GM21367 (cell line): ENCODE measurements at regions not wholly inside any gene's neighbourhood (a gene's known extent, or its start where the extent isn't known, plus 50 kb on each side); places are given as distances from the start of the nearest gene placed in this dataset.

Experiments used
- ATAC-seq: cut with Tn5 transposase; IDR thresholded peaks from one replicate; pipeline ENCODE4 v1.9.1; 2021; ENCODE audit not compliant: unreplicated experiment

- no peak for ATAC-seq
These were observed 314.7 kb downstream of the PDGFC start for GRCh38 chr4:156656896-156657295.

- ATAC-seq, result no peak
These were observed 317.2 kb downstream of the PDGFC start for GRCh38 chr4:156654410-156654809.

GRCh38 chr4:156643826-156644225 is 327.8 kb downstream of the PDGFC start:
- no peak for ATAC-seq

DNA sequence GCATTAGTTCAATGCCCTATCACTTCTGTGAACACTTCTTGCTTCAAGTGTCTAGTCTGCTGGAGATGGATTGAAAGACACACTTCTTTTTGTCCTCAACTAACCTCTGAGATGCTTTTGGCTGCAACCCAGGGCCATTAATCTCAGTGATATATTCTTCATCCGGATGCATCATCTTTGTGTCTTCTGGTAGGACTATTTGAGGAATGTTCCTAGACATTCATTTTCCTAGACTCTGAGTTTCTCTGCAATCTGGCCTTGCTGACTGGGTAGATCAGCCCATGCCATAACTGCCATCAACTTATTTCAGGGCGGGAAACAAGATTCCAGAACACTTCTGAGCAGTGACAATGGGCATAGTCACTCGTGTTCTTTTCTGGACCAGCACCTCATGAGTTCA is 329.4 kb downstream of the PDGFC start:
- no peak for ATAC-seq

DNA sequence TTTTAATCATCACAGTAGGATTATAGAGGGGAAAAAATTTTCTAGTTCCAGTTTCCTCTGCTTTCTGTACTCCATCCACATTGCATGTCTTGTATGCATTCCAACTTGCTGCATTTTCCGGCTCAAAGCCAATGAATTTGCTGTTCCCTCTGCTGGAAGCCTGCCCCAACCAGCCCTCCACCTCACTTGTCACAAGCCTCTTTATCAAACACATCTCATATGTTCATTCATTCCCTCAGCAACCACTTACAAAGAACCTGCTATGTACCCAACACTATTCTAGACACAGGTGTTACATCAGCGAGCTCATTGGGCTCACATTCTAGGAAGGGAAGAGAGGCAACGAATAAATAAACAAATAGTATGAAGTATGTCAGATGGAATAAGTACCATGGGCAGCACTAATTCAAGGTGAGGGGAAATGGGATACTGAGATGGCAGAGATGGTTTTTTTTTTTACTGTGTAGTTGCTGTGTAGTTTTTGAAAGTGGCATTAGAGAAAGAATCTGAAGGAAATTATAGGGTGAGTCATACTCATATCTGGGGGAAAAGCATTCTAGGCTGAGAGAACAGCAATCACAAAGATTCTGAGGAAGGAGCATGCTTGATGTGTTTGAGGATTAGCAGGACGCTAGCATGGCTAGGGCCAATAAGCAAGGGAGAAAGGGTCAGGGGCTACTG is 332.5 kb downstream of the PDGFC start:
- ATAC-seq, result no peak

DNA sequence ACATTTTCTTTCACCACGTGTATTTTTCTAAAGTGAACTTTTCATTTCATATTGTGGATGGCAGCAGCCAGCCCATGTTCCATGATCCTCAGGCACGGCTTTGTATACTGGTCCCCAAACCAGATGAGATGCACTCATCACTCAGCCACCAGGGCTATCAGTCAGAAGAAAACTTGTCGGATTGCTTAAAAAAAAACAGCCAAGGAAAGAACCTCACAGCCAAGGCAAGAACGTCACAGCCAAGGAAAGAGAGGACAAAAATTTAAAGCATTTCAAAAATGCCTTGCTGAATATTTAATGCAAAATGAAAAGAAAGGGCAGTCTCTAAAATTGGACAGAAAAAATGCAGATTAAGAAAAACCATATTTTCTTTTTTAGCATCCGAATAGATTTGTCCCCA is 333.3 kb downstream of the PDGFC start:
- no peak for ATAC-seq

- ATAC-seq, result no peak
These were observed 335.2 kb downstream of the PDGFC start for GRCh38 chr4:156636381-156636780.

DNA sequence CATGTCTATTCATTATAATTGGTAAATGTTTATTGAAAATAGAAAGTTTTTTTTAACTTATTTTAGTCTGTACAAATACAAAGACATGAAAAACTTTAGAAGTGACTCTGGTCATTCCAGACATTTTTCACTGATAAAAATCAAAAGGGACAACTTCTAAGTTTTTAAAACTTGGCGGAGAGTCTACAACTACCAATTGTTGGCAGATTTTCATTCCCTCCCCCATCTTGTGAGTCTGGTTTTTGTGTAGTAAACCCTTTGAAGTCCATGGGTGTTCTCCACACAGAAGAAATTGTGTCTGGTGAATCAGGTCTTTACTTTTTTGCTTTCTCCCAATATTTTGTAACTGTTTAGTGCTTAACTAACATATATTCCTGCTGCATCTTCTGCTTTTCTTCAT is 336.5 kb downstream of the PDGFC start:
- ATAC-seq, result no peak

GRCh38 chr4:156634612-156635011 is 337.0 kb downstream of the PDGFC start:
- no peak for ATAC-seq

- no peak for ATAC-seq
These were observed 337.8 kb downstream of the PDGFC start for GRCh38 chr4:156633847-156634246.

DNA sequence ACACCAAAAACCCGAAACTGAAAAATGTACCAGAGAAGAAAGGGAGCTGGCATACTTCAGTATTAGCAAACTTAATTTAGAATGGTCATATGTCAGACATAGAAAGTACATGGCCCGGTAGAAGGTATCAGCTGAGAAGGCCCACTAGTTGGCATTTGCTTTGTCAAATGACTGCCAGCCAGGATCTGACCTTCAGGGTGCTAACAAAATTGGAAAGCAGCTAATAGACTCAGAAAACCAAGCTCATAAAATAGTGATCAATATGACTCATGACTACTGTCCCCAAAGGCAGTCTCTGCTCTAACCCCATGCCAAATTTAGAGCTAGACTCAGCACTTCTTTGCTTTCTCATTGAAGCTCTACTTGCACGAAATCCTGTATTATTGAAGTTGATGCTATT is 342.7 kb downstream of the PDGFC start:
- no peak for ATAC-seq

DNA sequence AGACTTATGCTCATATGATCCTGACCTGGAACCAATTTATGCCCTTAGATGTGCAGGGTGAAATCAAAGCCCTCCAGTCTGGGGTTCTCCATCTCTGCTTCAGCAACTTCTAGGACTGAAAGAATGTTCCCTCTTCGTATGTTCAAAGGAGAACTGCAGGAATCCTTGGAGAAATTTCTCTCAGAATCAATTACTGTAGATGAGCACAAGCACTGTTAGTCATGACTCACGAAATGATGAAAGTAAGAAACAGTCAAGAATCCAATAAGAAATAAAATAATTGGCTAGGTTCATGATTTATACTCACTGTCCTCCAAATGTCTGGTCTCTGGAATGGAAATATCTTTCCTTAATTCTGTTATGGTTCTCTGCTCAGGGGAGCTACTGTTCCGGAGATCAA is 348.2 kb downstream of the PDGFC start:
- no peak for ATAC-seq

DNA sequence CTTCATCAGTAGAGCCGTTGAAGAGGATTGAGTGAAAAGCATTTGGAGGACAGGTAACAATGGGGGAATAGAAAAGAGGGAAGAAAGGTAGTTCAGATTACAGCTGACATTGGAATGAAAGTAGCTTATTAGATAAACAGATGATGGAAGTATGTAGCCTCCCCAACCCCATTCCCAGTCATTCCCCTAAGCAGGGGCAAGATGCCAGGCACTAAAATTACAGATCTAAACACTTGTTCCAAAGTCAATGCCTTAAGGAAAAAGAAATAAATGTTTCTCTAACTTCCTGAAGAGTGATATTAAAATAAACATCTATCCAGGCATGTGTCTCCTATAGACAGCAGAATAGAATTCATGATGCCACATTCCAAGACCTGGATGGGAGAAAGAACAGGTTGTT is 350.8 kb downstream of the PDGFC start:
- no peak for ATAC-seq

GRCh38 chr4:156619154-156619934 is 352.3 kb downstream of the PDGFC start:
- no peak for ATAC-seq

GRCh38 chr4:156615066-156615531 is 356.5 kb downstream of the PDGFC start:
- no peak for ATAC-seq

- ATAC-seq, result no peak
These were observed 357.1 kb downstream of the PDGFC start for GRCh38 chr4:156614536-156614935.

GRCh38 chr4:156609421-156609820 is 362.2 kb downstream of the PDGFC start:
- ATAC-seq, result no peak

- ATAC-seq, result no peak
These were observed 362.9 kb downstream of the PDGFC start for GRCh38 chr4:156608651-156609050.

- ATAC-seq, result no peak
These were observed 364.1 kb downstream of the PDGFC start for GRCh38 chr4:156607478-156607857.

DNA sequence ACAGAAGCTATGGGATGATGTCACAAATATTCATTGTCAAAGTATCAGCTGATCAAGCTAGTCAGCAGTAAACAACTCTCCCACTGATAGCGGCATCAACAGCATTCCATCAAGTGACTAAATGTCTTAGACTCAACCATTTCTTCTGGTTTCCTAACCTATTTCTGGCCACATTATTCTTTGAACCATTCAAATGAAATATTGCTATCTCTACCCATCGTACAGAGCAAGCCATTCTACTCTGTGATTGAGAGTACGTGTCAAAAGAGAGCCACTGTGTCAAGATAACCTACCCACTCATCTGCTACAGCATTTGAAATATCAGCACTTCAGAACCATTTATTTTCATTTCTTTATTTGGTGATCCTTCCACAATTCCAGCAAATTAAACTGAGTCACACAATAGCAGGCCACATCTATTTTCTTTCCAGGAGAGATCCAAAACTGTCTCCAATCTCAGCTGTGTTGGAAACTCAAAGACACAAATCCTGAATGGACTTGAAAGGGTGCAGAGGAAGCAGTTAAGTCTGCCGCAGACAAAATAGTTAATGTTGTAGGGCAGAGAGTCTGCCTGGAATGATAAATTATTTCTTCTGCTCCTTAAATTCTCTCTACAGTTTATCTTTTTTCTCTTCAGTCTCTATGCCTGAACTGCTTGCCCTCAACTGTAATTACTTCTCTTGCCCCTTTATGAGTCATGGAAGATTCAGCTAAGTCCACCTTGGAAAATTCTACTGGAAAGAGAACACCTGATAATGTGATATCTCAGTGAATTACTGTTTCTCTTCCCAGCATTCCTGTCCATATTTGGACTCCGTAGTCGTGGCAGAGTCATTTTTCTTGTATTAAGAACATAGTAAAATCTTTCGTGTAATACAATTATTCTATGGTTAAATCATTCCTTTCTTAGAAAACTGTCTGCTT is 364.8 kb downstream of the PDGFC start:
- ATAC-seq, result no peak

DNA sequence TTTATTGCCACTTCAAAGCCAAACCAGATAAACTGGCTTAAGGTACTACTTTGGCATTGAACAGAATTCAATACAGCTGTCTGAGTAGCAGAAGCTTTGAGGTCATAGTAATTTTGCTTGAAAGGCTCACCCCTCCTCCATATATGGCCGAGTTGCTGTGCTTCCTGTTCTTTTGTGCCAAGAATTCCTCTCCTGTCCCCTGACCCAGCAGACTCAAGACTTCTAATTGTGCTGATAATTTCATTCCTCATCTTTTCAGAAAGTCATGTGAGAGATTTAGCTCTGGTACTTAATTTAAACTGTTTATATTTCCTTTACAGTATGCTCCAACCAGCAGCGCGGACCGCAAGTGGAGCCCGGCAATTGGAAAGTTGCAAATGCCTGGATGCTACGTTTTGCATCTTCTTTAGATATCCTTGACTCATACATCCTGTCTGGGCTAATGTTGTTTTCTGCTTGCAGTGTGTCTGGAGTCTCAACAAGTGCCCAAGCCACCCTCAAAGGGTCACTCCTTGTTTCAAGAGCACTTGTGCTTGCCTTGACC is 373.4 kb downstream of the PDGFC start:
- ATAC-seq, result no peak
